HG02970 (cell line): ENCODE measurements at regions not wholly inside any gene's neighbourhood (a gene's known extent, or its start where the extent isn't known, plus 50 kb on each side); places are given as distances from the start of the nearest gene placed in this dataset.

Experiments
- ATAC-seq: cut with Tn5 transposase; IDR thresholded peaks from one replicate; pipeline ENCODE4 v1.9.1; 2021; ENCODE audit warnings: mild to moderate bottlenecking, moderate library complexity, moderate number of reproducible peaks; ENCODE audit not compliant: unreplicated experiment, low FRiP score

DNA sequence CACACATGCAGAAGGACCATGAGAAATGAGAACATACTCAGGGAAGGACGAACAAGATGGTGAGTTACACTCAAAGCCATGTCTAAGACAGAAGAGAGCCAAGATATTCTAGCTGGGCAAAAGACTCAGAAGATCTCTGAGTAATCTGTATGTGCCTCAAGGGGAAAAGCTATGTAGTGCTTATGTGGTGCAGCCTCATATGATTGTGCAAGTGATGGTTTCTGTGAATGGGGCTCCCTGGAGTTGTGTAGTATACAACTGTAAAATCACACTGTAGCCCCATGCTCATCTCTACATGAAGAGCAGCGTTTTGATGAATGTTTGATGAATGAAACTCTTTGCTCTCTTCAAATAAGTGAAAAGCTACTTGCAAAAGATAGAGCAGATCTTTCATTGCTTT, 57.5 kb downstream of the OSR1 start:
- ATAC-seq: no peak

DNA sequence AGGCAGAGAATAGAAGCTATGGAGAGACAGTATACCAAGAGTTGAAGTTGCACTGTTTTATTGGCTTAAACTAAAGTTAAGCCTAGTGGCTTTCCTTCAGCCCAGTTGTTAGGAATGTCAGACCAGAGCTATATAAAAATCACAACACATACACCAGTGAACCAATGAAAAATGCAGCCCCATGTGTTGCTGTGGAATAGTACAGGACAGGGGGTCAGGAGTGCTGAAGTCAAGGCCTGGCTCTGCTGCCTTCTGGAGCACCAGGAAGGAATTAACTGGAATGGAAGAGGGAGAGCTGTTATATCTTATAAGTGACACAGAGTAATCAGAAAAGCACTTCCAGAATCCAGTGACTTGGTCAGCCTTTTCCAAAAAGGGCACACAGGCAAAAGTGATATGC, 58.9 kb downstream of the OSR1 start:
- no peak for ATAC-seq

DNA sequence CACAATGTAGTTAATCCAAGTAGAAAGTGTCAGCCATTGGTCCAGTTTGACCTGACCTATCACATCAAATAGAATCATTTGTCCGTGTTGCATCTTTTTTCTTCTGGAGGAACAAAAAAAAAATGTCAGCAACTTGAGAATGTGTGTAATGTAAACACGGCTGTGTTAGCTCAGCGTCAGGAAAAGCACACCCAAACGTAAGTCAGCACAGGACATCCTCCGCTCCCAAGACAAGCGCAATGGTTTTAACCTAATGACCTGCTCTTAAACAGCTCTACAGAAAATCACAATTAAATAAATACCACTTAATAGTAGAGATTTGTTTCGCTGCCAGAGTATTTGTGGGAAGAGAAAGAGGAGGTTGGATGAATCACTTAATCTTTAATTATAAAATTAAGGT, 59.4 kb downstream of the OSR1 start:
- ATAC-seq: no peak

DNA sequence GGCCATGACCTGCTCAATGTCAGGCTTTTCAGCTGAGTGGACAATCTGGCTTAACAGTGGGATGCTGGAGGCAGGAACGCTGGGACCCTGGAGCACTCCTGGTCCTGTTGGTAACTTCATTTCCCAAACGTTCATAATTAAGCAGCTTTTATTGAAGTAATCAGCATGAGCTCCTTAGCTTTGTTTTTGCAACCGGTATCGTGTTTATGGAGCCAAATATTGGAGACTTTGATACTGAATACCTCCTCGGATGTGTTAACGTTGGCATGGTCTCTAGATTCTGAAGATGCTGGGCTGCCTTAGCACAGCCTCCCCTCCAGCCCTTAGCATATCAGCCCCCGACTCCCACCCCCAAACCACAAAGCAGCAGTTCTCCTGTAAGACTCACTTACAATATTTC, 60.7 kb downstream of the OSR1 start:
- ATAC-seq: no peak

DNA sequence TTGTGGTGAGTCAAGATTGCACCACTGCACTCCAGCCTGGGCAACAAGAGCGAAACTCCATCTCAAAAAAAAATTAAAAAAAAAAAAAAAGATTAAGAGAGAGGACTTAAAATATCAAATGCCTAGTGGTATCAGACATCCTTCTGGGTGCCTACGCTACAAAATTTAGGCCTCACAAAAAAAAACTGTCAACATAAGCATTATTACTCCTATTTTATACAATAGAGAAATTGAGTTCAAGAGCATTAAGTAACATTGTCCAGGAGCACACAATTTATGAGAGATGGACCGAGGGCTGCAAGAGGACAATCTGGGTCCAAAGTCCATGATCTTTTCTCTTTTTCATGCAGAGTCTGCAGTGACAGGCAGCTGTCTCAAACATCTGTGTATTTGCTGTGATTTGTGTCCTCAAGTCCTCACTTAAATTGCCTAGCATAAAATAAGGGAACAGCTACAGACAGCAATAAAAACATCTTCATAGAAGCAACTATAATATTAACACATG, 62.4 kb downstream of the OSR1 start:
- no peak for ATAC-seq

DNA sequence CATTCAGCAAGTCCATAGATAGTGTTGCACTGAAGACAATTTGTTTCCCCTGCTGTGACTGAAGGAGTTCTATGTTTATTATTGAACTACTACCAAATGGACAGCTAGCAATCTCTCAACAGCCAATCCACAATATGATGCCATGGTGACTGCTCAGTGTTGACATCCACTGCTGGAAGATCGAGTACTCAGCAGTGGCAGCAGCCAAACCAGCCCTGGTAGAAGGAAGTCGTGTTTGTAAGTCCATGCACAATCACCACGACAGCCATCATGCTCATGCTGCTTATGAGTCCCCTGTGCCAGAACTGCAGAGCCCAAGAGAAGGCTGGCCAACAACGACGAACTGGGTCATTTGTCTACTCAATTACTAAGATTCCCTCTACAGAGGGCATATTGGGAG, 66.4 kb downstream of the OSR1 start:
- no peak for ATAC-seq

DNA sequence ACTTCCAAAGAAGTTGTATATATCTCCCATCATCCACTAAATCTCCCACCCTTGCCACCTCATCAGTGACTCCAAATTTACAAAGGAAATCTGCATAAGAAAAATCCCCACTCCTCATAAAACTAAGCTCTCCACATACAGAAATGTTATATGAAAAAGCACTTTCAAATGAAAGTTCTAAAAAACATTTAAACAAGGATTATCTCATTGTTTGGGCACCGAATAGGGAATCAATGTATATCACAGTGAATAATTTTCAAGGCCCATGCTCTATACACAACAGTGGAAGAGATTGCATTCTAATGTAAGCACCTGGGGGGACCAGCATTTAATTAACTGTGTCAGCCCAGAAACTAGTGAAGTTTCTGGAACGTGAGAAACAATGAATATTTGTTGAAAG, 70.1 kb downstream of the OSR1 start:
- ATAC-seq: no peak

DNA sequence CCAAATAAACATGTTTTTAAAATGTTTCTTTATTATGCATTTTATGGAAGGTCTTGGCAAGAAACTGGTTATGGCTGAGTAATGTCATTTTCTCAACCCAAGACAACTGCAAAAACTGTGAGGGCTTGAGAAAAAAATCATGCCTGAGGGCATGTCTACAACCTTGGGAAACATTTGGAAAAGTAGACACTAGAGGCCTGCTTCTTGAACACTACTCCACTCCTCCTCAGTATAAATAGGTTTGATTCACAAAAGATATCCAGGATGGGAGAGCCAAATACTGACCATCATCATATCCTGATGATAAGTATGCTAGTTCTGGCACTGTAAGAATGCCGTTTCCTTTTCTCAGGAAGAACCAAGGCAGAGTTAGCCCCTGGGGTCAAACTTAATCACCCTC, 71.1 kb downstream of the OSR1 start:
- ATAC-seq: no peak

DNA sequence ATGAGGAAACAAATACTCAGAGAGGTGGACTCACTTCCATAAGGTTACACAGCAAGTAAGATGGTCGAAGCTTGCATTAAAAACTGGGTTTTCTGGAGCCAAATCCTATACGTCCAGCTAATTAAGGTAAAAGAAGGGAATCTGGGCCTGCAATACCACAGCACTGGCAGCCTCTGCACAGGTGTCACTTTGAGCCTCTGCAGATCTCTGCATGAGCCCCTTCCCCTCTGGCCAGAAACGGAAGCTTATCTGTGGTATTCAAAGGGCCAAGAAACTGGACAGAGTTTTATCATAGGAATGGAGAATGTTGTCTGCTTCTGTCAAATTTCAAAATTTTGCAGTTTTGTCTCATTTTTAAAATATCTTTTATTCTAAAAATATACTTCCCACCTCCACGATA, 76.1 kb downstream of the OSR1 start:
- ATAC-seq: no peak

DNA sequence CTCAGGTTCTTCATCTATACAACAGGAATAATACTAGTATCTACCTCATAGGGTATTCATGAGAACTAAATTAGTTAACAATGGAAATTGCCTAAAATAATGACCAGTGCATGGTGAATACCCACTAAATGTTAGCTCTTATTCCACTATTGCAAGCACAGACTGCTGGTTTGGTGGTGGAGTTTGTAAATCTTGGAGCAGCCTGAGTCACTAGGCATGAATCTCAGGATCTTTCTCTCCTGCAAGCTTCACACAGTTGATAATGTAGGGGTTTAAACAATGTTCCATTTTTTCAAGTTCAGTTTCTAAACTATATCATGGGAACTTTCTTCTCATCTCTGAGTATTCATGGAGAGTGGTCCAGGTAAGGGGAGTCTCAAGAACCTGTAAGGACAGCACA, 84.0 kb downstream of the OSR1 start:
- ATAC-seq: no peak

DNA sequence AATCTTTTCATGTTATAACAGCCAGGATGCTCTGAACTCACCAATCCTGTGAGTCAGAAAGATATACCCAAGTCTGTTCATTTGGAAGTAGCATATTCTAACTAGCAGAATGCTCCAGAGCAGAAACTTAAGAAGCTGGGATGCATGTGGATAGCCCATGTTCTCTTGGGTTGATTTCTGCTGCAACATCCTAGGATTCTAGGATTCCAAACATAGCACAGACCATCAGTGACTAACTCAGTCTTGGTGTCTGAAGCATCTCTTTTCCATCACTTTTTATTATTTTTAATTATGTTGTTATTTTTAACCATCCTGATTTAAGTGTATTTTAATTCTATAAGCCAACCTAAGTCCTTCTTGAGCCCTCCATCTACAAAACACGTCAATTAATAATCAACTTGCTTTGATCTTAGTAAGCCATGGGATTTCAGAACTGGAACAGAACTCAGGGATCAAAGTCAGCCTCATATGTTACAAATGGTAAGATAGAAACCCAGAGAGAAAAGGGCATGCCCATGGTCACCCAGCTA, 85.4 kb downstream of the OSR1 start:
- no peak for ATAC-seq

DNA sequence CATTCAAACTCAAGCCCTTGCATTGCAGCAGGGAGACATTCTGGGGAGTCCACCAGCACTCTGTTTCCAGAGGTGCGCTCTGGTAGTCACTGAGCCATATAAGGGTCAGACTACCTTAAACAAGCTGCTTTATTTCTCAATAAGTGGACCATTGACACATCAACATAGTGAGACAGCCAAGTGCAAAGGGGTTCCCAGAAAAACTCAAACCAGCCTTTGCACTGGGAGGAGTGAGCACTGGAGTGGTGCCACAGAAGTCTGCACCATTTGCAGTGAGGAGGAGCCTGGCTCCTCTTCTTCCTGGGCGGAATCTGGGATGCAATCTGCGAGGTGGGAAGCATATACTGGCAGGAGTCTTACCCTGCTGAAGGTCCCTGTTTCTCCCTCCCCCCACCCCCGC, 86.4 kb downstream of the OSR1 start:
- no peak for ATAC-seq

DNA sequence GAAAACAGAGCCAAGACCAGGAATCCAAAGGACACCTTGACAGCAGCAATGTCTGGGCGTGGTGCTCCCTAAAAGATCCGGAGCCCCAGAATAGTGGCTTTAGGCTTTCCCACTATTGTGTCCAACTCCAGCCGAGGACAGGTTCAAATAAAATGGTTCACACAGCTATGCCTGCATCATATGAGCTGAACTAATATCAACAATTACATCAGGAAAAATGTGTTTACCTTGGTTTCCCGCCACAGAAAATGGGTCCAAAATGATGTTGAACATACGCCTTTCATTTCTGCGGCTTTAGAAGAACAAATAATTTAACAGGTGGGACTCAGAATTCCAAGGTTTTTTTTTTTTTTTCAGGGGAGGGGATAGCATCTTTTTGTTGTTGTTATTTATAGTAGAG, 93.6 kb downstream of the OSR1 start:
- ATAC-seq: no peak

DNA sequence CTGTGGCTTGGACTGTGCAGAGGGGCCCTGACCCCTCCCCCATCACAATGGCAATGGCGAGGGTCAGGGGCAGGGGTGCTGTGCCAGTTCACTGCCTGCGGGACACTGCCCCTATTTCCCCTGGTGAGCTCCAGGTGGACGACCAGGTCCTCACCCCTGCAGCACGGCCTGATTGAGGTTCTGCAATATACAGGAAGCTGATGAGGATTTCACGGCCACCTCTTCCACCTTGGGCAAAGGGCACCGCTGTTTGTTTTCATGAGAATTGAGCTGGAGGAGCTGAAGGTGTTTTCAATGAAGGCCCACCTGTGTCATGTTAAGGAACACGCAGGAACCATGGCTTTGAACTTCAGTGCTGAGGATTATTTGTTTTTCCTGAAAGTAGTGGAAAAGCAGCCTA, 96.3 kb downstream of the OSR1 start:
- ATAC-seq: no peak

DNA sequence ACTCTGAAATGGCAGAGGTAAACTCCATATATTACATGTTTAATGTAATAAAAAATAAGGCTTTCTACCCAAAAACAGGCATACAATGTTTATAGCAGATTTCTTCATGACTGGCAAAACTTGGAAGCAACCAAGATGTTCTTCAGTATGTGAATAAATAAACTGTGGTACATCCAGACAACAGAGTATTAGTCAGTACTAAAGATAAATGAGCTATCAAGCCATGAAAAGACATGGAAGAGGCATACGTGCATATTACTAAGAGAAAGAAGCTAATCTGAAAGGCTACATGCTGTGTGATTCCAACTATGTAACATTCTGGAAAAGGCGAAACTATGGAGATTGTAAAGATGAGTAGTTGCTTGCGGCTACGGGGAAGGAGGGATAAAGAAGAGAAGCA, 97.4 kb downstream of the OSR1 start:
- ATAC-seq: no peak

DNA sequence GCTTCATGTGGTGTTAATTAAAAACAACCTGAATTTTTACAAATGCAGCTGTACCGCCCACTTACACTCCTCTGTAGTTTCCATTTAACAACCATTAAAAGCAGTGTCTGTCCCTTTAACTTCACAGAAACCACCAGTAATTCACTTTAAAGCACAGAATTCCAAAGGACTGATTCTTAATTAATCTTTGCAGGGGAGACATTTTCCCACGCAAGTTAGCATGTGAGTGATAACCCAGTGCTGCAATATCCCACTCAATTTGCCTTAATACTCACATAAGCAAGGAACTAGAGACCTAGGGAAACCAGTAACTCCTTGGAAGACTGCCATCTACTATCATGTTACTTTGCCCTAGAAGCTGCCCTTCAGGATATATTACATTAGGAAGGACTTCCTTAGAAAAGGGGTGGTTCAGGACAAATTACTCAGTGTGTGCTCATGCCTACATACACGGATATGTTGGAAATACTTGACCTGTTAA, 102.3 kb downstream of the OSR1 start:
- no peak for ATAC-seq

DNA sequence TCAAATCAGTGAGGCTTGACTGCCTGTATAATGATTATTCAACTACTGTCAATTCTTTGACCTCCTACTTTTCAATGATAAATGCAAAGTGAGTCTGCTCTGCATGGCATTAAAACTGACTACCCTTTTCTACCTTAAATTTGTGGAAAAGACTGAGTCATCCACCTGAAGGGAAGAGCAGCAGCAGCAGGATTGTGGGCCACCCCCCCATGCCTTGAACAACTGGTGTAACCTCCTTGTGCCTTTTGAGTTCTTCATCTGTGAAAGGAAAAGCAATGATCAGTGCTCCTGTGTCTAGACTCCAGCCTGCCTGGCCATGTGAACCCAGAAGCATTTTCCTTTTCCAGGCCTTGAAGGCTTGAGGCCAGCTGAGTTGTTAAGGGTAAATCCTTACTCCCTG, 102.9 kb downstream of the OSR1 start:
- no peak for ATAC-seq

DNA sequence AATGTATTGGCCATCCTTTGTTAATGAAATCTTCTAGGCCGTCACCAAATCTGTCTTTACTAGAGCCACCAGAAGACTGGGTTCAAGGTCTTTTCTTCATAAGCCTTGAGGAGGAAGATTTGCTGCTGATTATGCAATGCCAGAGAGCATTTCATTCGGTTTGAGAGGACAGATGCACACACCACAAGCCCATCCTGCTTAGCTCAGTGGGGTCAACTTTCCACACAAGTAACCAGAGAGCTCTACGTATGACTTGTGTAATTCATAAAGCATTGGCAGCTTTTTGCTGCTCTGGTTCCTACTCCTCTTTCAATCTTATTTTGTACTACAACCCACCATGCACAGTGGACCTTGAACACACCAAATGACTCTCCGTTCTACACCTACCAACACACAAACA, 106.9 kb downstream of the OSR1 start:
- no peak for ATAC-seq

DNA sequence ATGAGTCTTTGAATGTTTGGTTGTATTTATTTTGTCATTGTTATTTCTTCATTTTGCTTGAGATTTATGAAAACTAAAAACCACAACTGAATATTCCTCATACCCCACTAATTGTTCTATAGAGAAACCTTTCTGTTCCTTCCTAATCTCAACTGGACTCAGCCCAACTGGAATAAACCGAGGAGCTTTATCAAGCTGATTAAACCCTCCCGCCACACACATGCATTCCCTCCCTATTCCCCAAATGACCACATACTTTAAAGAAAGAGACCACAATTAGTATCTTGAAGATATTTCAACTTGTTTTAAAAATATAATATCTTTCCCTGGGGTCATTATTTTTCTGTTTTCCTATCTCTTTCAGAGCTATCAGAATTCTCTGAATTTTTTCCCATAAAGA, 107.5 kb downstream of the OSR1 start:
- no peak for ATAC-seq

DNA sequence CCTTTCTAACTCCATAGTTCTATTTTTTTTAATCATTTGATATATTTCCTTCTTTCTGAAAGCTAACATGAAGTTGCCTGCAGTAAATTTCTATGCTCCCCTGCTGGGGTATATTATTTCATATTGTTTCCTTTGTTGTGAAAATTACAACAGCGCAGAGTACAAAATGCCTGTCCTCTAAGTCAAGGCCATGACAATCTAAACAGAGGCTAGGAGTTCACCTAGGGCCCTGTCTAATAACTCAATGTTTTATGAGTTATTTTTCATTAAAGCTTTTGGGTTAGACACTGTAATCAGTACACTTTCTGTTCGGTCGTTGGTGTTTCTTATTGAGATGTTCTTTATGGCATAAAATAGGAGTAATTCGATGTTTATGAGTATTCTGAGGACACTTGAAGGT, 111.2 kb downstream of the OSR1 start:
- no peak for ATAC-seq

DNA sequence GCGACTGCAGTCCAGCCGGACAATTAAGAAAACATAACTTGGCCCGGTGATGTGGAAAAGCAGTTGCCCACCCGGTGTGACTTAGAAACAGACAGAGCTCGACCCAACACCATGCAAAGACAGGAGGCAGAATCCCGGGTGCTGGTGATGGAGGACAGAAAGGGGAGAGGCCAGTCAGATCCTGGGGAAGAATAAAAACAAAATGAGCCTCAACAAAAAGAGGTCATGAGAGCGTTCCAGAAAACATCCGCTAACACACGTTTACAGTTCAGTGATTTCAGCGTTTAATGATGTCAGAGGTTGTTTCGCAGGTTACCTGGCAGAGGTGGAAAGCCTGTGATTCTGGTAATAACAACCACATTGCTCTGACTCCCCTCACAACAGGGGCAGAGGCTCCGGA, 111.9 kb downstream of the OSR1 start:
- no peak for ATAC-seq

DNA sequence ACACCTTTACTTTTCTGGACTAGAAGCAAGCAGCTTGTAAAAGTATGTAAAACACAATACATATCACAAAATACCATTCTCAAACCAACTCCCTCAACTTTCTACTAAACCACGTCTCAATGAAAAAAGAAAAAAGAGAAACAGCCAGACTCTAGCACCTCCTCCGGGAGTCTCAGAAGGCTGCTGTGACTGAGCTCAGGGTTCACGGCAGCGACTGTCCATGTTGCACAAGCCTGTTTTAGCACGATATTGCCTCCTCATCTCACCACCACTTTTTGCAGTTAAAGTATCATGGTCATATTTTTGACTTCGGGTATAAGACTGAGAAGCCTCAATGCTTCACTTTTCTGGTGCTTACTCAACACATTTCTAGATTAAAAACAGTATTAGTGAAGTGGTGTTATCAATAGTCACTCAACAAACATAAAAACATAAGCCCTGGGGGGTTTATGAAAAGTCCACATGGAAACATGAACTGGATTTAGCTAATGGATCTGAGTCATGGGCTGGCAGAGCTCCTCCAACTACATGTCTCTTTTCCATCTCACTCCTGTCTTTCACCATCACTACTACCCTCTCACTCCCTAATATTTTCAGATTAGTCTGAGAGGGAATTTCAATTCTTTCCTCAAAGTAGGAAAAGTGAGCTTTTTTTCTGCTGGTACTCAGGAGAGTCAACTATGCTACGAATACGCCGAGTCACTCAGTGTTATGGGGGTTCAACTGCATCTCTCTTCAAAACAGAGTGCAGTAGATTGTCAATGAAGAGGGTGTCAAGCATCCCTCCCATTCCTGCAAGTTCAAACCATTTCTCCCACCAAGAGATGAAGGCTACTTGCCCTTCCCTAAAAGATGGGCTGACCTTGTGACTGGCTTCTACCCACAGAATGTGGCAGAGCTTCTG, 113.7 kb downstream of the OSR1 start:
- ATAC-seq: no peak
